ENCODE measurements at regions not wholly inside any gene's neighbourhood (a gene's known extent, or its start where the extent isn't known, plus 50 kb on each side); places are given as distances from the start of the nearest gene placed in this dataset.

DNA sequence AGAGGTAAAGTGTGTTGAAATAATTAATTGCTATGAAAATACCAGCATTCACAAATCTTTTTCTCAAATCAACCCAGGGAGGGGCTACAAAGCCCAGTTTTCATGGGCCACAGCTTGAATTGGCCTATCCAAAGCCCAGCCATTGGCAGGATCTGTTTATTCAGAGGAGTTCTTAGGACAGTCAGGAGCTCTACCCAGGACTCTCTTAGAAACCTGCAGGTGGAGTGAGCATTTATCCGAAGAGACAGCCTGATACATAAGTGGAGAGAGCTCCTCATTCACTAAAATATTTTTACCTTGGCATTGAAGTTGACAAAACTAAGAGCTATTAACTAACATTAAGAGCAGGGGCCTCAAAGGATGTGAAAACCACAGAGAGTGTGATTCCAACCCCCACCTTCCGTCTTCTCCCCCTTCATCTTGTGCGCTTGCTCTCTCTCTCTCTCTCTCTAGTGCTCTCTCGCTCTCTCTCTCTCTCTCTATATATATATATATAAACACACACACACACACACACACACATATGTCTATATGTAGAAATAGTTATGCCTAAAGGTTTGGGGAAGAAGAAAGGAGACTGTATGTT is 315.5 kb downstream of the SNAPC1 start:
- in situ Hi-C loops (cut with HindIII; ENCODE audit: low sequenced_read_pairs) = no loop called here
- TF ChIP-seq, protein P1, sequence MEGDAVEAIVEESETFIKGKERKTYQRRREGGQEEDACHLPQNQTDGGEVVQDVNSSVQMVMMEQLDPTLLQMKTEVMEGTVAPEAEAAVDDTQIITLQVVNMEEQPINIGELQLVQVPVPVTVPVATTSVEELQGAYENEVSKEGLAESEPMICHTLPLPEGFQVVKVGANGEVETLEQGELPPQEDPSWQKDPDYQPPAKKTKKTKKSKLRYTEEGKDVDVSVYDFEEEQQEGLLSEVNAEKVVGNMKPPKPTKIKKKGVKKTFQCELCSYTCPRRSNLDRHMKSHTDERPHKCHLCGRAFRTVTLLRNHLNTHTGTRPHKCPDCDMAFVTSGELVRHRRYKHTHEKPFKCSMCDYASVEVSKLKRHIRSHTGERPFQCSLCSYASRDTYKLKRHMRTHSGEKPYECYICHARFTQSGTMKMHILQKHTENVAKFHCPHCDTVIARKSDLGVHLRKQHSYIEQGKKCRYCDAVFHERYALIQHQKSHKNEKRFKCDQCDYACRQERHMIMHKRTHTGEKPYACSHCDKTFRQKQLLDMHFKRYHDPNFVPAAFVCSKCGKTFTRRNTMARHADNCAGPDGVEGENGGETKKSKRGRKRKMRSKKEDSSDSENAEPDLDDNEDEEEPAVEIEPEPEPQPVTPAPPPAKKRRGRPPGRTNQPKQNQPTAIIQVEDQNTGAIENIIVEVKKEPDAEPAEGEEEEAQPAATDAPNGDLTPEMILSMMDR (IDR thresholded peaks at IDR 0.05; ENCODE audit: low read depth, low read length) = no peak
- DNase-seq (ENCODE audit: low read depth, low spot score) = no peak
- H3K4me3 ChIP-seq (ENCODE audit: low read depth, low read length) = no peak overlapping the region

DNA sequence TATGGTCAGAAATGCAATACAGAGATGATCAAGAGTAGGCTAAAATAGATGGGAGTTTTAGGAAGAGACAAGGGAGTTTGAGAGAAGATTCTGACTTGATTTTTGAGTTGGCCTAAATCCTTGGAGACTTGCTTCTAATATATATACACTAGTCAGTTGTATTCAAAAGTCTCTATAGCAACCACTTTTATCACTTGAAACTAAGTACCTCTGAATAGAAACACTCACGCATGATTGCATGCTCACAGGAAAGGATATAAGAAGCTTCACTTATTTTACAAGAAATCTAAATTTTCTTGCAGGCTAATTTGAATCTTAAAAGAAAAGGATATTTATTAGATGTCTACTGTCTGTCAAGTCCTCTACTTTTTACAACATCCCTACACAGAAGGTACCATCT is 316.8 kb downstream of the SNAPC1 start:
- DNase-seq (ENCODE audit: low read depth, low spot score) = no peak
- H3K4me3 ChIP-seq (ENCODE audit: low read depth, low read length) = no peak overlapping the region
- in situ Hi-C loops (cut with HindIII; ENCODE audit: low sequenced_read_pairs) = no loop called here
- TF ChIP-seq, protein P1 (IDR thresholded peaks at IDR 0.05; ENCODE audit: low read depth, low read length) = no peak

DNA sequence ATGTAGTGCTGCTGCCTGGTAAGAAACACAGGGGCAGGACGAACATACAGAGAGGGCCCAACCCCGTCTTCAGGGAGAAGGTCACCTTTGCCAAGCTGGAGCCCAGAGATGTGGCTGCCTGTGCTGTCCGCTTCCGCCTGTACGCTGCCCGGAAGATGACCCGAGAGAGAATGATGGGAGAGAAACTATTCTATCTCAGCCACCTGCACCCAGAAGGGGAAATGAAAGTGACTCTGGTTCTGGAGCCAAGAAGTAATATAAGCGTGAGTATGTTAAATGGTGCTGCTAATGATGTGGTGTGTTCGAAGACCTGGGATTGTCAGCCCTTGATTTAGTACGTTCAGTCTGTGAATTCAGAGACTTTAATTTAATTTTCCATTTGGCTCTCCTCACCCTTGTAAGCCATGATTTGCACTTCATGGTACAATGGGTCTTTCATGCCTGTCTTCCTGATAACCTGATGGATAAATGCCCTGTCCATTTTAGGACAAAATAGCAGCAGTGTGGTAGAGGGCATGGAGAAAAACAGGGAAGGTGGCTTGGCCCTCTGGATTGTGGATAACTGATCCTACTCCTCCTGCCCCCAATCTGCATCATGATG is 318.9 kb downstream of the SNAPC1 start:
- no peak overlapping the region for H3K4me3 ChIP-seq (ENCODE audit: low read depth, low read length)
- no peak for DNase-seq (ENCODE audit: low read depth, low spot score)
- in situ Hi-C loops (cut with HindIII; ENCODE audit: low sequenced_read_pairs) = no loop called here
- TF ChIP-seq, protein P1 (IDR thresholded peaks at IDR 0.05; ENCODE audit: low read depth, low read length) = no peak

DNA sequence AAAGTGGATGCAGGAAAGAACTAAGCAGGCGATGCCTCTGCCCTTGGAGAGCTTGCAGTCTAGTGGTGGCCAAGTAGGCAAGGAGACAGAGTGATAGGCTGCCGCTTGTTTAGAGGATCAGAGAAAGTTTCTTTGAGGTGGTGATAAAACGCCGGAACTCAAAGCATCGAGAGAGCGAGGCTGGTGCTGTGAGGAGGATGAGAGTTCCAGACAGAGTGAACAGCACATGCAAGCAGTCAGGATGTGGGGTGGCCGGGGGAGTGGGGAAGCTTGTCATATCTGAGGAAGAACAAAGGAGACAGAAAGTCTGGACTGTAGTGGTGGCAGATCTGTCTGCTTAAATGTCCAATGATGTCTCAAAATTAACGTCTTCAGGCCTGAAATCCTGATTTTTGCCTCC is 319.7 kb downstream of the SNAPC1 start:
- in situ Hi-C loops (cut with HindIII; ENCODE audit: low sequenced_read_pairs) = no loop called here
- DNase-seq (ENCODE audit: low read depth, low spot score) = no peak
- H3K4me3 ChIP-seq (ENCODE audit: low read depth, low read length) = no peak overlapping the region
- TF ChIP-seq, protein P1 (IDR thresholded peaks at IDR 0.05; ENCODE audit: low read depth, low read length) = no peak

DNA sequence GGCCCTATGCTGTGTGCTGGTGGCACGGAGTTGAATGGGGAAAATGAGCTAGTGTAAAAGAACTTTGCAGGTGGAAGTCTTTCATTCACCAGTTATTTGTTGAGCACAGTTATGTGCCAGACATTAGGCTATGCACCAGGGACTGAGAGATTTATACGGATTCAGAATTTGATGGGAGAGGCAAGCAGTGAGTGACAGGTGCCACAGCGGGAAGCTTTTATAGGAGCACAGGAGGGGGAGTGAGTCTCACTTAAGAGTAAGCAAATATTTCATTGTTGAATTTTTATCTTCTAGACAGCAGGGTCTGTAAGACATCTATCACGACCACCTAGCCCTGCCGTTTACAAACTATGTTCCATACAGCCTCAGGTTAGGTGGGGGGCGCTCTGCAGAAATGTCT is 320.6 kb downstream of the SNAPC1 start:
- in situ Hi-C loops (cut with HindIII; ENCODE audit: low sequenced_read_pairs) = no loop called here
- TF ChIP-seq, protein P1 (IDR thresholded peaks at IDR 0.05; ENCODE audit: low read depth, low read length) = no peak
- no peak overlapping the region for H3K4me3 ChIP-seq (ENCODE audit: low read depth, low read length)
- no peak for DNase-seq (ENCODE audit: low read depth, low spot score)

DNA sequence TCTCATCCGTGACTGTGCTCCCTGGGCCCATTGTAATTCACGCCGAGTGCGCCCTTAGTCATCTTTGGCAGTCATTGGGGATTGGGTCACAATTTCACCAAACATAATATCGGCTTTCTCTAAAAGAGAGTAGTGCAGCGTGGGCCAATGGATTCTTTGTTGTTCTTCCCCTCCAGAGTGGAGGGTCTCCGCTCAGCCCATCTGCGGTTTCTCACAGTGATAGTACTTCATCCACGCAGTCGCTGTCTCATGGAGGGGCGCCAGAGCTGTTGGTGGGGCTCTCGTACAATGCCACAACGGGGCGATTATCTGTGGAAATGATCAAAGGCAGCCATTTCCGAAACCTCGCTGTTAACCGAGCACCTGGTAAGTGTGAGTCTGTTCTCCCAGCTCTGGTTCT is 321.8 kb downstream of the SNAPC1 start:
- TF ChIP-seq, protein P1 (IDR thresholded peaks at IDR 0.05; ENCODE audit: low read depth, low read length) = no peak
- no peak overlapping the region for H3K4me3 ChIP-seq (ENCODE audit: low read depth, low read length)
- in situ Hi-C loops (cut with HindIII; ENCODE audit: low sequenced_read_pairs) = no loop called here
- no peak for DNase-seq (ENCODE audit: low read depth, low spot score)
